CD4-positive, alpha-beta T cell treated with Interleukin-10 for 1 hour (primary cell): ENCODE measurements at regions not wholly inside any gene's neighbourhood (a gene's known extent, or its start where the extent isn't known, plus 50 kb on each side); places are given as distances from the start of the nearest gene placed in this dataset.

Source experiments
- DNase-seq: peaks from one replicate; pipeline ENCODE4 v3.0.0-alpha.2; 2020

- no peak for DNase-seq
These were observed 89.8 kb upstream of the TGIF1 start for GRCh38 chr18:3360211-3360610.

GRCh38 chr18:3367491-3368091 lies 82.4 kb upstream of the TGIF1 start:
- no peak for DNase-seq

GRCh38 chr18:3368193-3368592 lies 81.8 kb upstream of the TGIF1 start:
- no peak for DNase-seq

GRCh38 chr18:3379685-3380084 lies 70.3 kb upstream of the TGIF1 start:
- no peak for DNase-seq

GRCh38 chr18:3380384-3380961 lies 69.5 kb upstream of the TGIF1 start:
- DNase-seq: peak; percentile 52

- DNase-seq: no peak
These were observed 66.5 kb upstream of the TGIF1 start for GRCh38 chr18:3383381-3383915.

- DNase-seq: no peak
These were observed 65.1 kb upstream of the TGIF1 start for GRCh38 chr18:3384664-3385563.

GRCh38 chr18:3388323-3388722 lies 61.6 kb upstream of the TGIF1 start:
- no peak for DNase-seq

GRCh38 chr18:3388980-3389379 lies 61.0 kb upstream of the TGIF1 start:
- no peak for DNase-seq

- DNase-seq: no peak
These were observed 60.0 kb upstream of the TGIF1 start for GRCh38 chr18:3389977-3390376.

- DNase-seq: no peak
These were observed 58.1 kb upstream of the TGIF1 start for GRCh38 chr18:3391704-3392466.

GRCh38 chr18:3392467-3392855 lies 57.5 kb upstream of the TGIF1 start:
- no peak for DNase-seq

GRCh38 chr18:3394648-3395047 lies 55.3 kb upstream of the TGIF1 start:
- no peak for DNase-seq

- no peak for DNase-seq
These were observed 54.5 kb upstream of the TGIF1 start for GRCh38 chr18:3395466-3395865.

GRCh38 chr18:3397031-3397750 lies 52.8 kb upstream of the TGIF1 start:
- no peak for DNase-seq

GRCh38 chr18:3397786-3398185 lies 52.2 kb upstream of the TGIF1 start:
- DNase-seq: no peak
